ENCODE measurements at regions not wholly inside any gene's neighbourhood (a gene's known extent, or its start where the extent isn't known, plus 50 kb on each side); places are given as distances from the start of the nearest gene placed in this dataset.

DNA sequence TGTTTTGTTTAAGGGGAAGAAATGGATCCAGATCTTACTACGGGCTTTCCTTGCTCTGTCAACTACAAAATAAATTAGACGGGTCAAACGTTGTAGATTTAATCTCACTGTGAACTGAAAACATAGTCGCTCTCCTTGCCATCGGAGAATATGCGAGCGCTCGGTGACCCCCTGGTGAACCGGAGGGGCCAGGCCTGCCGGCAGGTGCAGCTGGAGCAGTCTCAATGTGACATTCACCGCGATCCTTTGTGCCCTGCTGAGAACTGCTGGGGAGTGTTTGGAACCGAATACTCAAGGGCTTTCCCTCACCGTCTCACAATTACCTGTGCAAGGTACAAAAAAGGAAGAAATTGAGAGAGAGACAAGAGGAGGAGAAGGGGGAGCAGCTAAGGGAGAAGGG, 174.1 kb upstream of the GPR26 start:
- TF ChIP-seq, protein P1, sequence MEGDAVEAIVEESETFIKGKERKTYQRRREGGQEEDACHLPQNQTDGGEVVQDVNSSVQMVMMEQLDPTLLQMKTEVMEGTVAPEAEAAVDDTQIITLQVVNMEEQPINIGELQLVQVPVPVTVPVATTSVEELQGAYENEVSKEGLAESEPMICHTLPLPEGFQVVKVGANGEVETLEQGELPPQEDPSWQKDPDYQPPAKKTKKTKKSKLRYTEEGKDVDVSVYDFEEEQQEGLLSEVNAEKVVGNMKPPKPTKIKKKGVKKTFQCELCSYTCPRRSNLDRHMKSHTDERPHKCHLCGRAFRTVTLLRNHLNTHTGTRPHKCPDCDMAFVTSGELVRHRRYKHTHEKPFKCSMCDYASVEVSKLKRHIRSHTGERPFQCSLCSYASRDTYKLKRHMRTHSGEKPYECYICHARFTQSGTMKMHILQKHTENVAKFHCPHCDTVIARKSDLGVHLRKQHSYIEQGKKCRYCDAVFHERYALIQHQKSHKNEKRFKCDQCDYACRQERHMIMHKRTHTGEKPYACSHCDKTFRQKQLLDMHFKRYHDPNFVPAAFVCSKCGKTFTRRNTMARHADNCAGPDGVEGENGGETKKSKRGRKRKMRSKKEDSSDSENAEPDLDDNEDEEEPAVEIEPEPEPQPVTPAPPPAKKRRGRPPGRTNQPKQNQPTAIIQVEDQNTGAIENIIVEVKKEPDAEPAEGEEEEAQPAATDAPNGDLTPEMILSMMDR (IDR thresholded peaks at IDR 0.05), result no peak
- no peak for TF ChIP-seq EZH2 (IDR thresholded peaks at IDR 0.05)

All from neural progenitor cell (in vitro differentiated cells).